ENCODE measurements at regions not wholly inside any gene's neighbourhood (a gene's known extent, or its start where the extent isn't known, plus 50 kb on each side); places are given as distances from the start of the nearest gene placed in this dataset.

DNA sequence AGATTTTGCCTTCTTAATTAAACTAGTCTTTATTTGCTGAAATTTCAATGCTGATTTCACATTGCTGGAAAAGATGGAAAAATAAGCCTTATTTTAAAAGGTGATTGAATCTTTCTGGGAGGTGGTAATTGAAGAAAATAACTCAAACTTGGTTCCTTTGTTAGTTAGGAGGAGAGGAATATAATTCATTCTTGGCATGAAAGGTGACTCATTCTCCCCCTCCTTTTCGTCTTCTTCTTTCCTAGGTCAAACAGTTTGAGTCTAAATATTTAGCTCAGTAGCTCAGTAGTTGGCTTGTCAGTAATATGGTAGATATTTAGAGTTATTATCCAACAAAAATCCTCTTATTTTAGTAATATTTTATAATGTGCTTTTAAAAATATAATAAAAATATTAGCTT is 353.9 kb upstream of the MEF2C start:
- Histone ChIP-seq H2AFZ (ENCODE audit: low read depth, low read length) (no peak overlapping the region), H3K36me3 (ENCODE audit: control insufficient read depth in 2 of 2, extremely low read depth in 1 of 2, insufficient read depth in 2 of 2, low read length in 2 of 2) (no peaks in the 10 kb centered on the region), H3K9me1 (replicated peaks; ENCODE audit: control insufficient read depth, extremely low read depth, insufficient read depth, low read length) (no peaks in the 10 kb centered on the region), H3K27ac (ENCODE audit: insufficient read depth, low read depth, low read length) (no peak overlapping the region), H4K20me1 (replicated peaks; ENCODE audit: control insufficient read depth, extremely low read depth, insufficient read depth, low read length) (no peaks in the 10 kb centered on the region), H3K4me1 (ENCODE audit: control insufficient read depth, extremely low read depth, insufficient read depth, low read length) (no peaks in the 10 kb centered on the region), H3K79me2 (ENCODE audit: control insufficient read depth, insufficient read depth, low read length) (no peaks in the 10 kb centered on the region), H3K4me3 (replicated peaks in 1 of 3; ENCODE audit: insufficient read depth in 1 of 3, low read depth in 1 of 3, low read length in 3 of 3) (no peak overlapping the region), H3K27me3 (ENCODE audit: control insufficient read depth in 2 of 2, insufficient read depth in 2 of 2, low read length in 2 of 2) (no peaks in the 10 kb centered on the region), H3K9ac (replicated peaks; ENCODE audit: extremely low read depth, insufficient read depth, low read length) (no peak overlapping the region), H3K4me2 (ENCODE audit: insufficient read depth, low read length) (no peak overlapping the region), H3K9me3 (replicated peaks; ENCODE audit: control insufficient read depth, insufficient read depth, low read length) (no peaks in the 10 kb centered on the region)
- dilution Hi-C loops (cut with MboI; ENCODE audit: extremely low pct_ligation_motif_present, low sequenced_read_pairs) (no loop called here), intact Hi-C loops (cut with micrococcal nuclease) (loop anchor here (10.0 kb wide), 1 partner anchor 352 kb away; the partner anchor contains the start of gene MEF2C)
- ChIA-PET POLR2A (no interaction called here), CTCF (no interaction called here)
- BruUV-seq (replicated peaks), result no TSS peak
- FAIRE-seq (no peak), DNase-seq (ENCODE audit: low read depth, low spot score) (no peak)
- TF ChIP-seq FOS (IDR thresholded peaks at IDR 0.05; ENCODE audit: borderline replicate concordance, insufficient read depth, low read length) (no peak), JUN (IDR thresholded peaks at IDR 0.05; ENCODE audit: borderline replicate concordance, insufficient read depth, insufficient read length, low read depth) (peak; percentile 18)

DNA sequence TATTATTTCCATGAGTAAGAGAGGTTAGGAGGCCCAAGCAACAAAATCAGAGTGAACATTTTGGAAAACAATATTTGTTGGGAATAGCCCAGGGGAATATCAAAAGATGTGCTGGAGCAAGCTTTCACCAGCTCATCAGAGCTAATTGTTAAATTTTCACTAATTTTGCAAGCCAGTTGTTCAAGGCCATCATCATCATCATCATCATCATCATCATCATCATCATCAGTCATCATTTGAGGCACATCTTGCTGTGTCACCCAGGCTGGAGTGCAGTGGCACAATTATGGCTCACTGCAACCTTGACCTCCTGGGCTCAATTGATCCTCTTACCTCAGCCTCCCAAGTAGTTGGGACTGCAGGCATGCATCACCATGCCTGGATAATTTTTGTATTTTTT is 350.5 kb upstream of the MEF2C start:
- no peaks in the 10 kb centered on the region for H3K36me3 ChIP-seq (ENCODE audit: control insufficient read depth in 2 of 2, extremely low read depth in 1 of 2, insufficient read depth in 2 of 2, low read length in 2 of 2)
- no peaks in the 10 kb centered on the region for H3K27me3 ChIP-seq (ENCODE audit: control insufficient read depth in 2 of 2, insufficient read depth in 2 of 2, low read length in 2 of 2)
- BruUV-seq (replicated peaks), result no TSS peak
- TF ChIP-seq POLR2A (IDR thresholded peaks at IDR 0.05; ENCODE audit: low read depth, low read length) (no peak), POLR2AphosphoS5 (IDR thresholded peaks at IDR 0.05; ENCODE audit: insufficient read depth, low read depth, low read length) (no peak), FOS (IDR thresholded peaks at IDR 0.05; ENCODE audit: borderline replicate concordance, insufficient read depth, low read length) (no peak), CTCF (IDR thresholded peaks at IDR 0.05; ENCODE audit: extremely low read depth in 1 of 2, insufficient read depth in 1 of 2, low read depth in 1 of 2, low read length in 2 of 2) (no peak), GATA2 (IDR thresholded peaks at IDR 0.05; ENCODE audit: insufficient read depth, insufficient read length, low read depth, low read length) (no peak), JUN (IDR thresholded peaks at IDR 0.05; ENCODE audit: borderline replicate concordance, insufficient read depth, insufficient read length, low read depth) (no peak), MYC (IDR thresholded peaks at IDR 0.05; ENCODE audit: low read depth, low read length) (no peak), MAX (IDR thresholded peaks at IDR 0.05; ENCODE audit: insufficient read depth, insufficient read length) (no peak), EZH2 (IDR thresholded peaks at IDR 0.05; ENCODE audit: borderline replicate concordance, low read depth, low read length, severe bottlenecking) (no peak)
- FAIRE-seq (no peak), DNase-seq (ENCODE audit: low read depth, low spot score) (no peak)
- no peak overlapping the region for H3K4me2 ChIP-seq (ENCODE audit: insufficient read depth, low read length)
- H3K9ac ChIP-seq (replicated peaks; ENCODE audit: extremely low read depth, insufficient read depth, low read length), result no peak overlapping the region
- no peaks in the 10 kb centered on the region for H3K79me2 ChIP-seq (ENCODE audit: control insufficient read depth, insufficient read depth, low read length)
- H3K4me3 ChIP-seq (replicated peaks in 1 of 3; ENCODE audit: insufficient read depth in 1 of 3, low read depth in 1 of 3, low read length in 3 of 3), result no peak overlapping the region
- H3K27ac ChIP-seq (ENCODE audit: insufficient read depth, low read depth, low read length), result no peak overlapping the region
- no peaks in the 10 kb centered on the region for H3K4me1 ChIP-seq (ENCODE audit: control insufficient read depth, extremely low read depth, insufficient read depth, low read length)
- no peaks in the 10 kb centered on the region for H3K9me3 ChIP-seq (replicated peaks; ENCODE audit: control insufficient read depth, insufficient read depth, low read length)
- no peaks in the 10 kb centered on the region for H4K20me1 ChIP-seq (replicated peaks; ENCODE audit: control insufficient read depth, extremely low read depth, insufficient read depth, low read length)
- H3K9me1 ChIP-seq (replicated peaks; ENCODE audit: control insufficient read depth, extremely low read depth, insufficient read depth, low read length), result no peaks in the 10 kb centered on the region
- CTCF ChIA-PET, result interaction anchor here (1.6 kb wide), 1 partner anchor 17 kb away, joined by 4 read pairs; no protein-coding TSS in a partner anchor
- POLR2A ChIA-PET, result no interaction called here
- dilution Hi-C loops (cut with MboI; ENCODE audit: extremely low pct_ligation_motif_present, low sequenced_read_pairs), result no loop called here
- no peak overlapping the region for H2AFZ ChIP-seq (ENCODE audit: low read depth, low read length)
- intact Hi-C loops (cut with micrococcal nuclease), result loop anchor here (10.0 kb wide), 1 partner anchor 349 kb away; the partner anchor contains the start of gene MEF2C

Data from endothelial cell of umbilical vein (primary cell).